Stimulated activated naive B cell treated with anti-CD40 and anti-IgM and Interleukin-4, amounts not matched to agents 10 μg/mL and 1 μg/mL and 100 μg/mL, for 72 hours (primary cell): ENCODE measurements at regions not wholly inside any gene's neighbourhood (a gene's known extent, or its start where the extent isn't known, plus 50 kb on each side); places are given as distances from the start of the nearest gene placed in this dataset.

Source experiments
- ATAC-seq, 2 donors: fragments of 150-1000 bp; cut with Tn5 transposase; replicated peaks; 2 replicates each; pipeline ENCODE4 v1.10.0; 2021; ENCODE audit warnings: moderate library complexity in 1 of 2
- DNase-seq: peaks from one replicate; pipeline ENCODE4 v3.0.0; 2021
- H3K27ac Mint-ChIP-seq: one replicate; pipeline ENCODE4 v1.8.0; 2022; ENCODE audit warnings: mild to moderate bottlenecking, mixed read lengths
- H3K27me3 Mint-ChIP-seq, 2 donors: one replicate each; pipeline ENCODE4 v1.8.0; 2022; ENCODE audit warnings: mixed read lengths in 2 of 2
- H3K36me3 Mint-ChIP-seq, 2 donors: one replicate each; pipeline ENCODE4 v1.8.0; 2022; ENCODE audit warnings: mixed read lengths in 2 of 2, mild to moderate bottlenecking in 1 of 2
- H3K4me1 Mint-ChIP-seq, 2 donors: one replicate each; pipeline ENCODE4 v1.8.0; 2022; ENCODE audit warnings: mixed read lengths in 2 of 2, mild to moderate bottlenecking in 1 of 2
- H3K4me3 Mint-ChIP-seq, 2 donors: one replicate each; pipeline ENCODE4 v1.8.0; 2022; ENCODE audit warnings: mild to moderate bottlenecking in 2 of 2, mixed read lengths in 2 of 2, moderate library complexity in 1 of 2
- H3K9me3 Mint-ChIP-seq, 2 donors: one replicate each; pipeline ENCODE4 v1.8.0; 2022; ENCODE audit warnings: mixed read lengths in 2 of 2, mild to moderate bottlenecking in 1 of 2

DNA sequence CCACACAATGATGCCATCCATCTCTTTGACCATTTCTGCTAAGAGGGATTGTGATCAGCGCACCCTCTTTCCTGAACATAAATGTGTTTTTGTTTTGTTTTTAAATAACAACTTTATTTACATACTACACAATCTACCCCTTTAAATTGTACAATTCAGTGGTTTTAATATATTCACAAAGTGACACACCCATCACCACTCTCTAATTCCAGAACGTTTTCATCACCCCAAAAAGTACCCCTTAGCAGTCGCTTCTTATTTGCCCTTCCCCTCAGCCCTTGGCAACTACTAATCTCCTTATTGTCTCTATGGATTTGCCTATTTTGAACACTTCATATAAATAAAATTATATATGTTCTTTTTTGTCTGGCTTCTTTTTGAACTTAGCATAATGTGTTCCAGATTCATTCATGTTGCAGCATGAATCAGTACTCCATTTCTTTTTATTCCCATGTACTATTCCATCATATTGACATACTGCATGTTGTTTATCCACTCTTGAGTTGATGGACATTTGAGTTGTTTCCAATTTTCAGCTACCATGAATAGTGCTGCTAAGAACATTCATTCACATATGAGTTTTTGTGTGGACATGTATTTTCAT lies 150.9 kb upstream of the NABP1 start:
- no peaks in the 10 kb centered on the region for H3K36me3 Mint-ChIP-seq
- DNase-seq (no peak), ATAC-seq (no peak)
- no peaks in the 10 kb centered on the region for H3K27me3 Mint-ChIP-seq
- H3K4me3 Mint-ChIP-seq, result no peak overlapping the region
- H3K4me1 Mint-ChIP-seq, result no peaks in the 10 kb centered on the region
- no peaks in the 10 kb centered on the region for H3K9me3 Mint-ChIP-seq
- H3K27ac Mint-ChIP-seq, result no peak overlapping the region

DNA sequence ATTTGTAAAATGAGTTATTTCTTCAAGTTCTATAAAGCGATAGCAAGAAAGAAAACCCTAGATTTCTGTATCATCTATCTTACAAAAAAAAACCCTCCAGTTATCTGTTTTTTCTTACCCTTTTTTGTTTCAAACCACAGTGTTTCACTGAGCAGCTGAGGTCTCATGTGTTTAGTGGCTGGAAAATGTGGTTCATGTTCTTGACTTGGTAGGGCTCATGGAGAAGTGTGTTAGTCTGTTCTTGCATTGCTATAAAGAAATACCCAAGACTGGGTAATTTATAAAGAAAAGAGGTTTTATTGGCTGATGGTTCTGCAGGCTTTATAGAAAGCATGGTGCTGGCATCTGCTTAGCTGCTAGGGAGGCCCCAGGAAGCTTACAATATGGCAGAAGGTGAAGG lies 147.3 kb upstream of the NABP1 start:
- H3K36me3 Mint-ChIP-seq, result no peaks in the 10 kb centered on the region
- no peaks in the 10 kb centered on the region for H3K9me3 Mint-ChIP-seq
- no peaks in the 10 kb centered on the region for H3K4me1 Mint-ChIP-seq
- DNase-seq (no peak), ATAC-seq (peak in 1 of 2 donors; percentile 42)
- H3K27me3 Mint-ChIP-seq, result no peaks in the 10 kb centered on the region
- no peak overlapping the region for H3K4me3 Mint-ChIP-seq
- H3K27ac Mint-ChIP-seq, result no peak overlapping the region

DNA sequence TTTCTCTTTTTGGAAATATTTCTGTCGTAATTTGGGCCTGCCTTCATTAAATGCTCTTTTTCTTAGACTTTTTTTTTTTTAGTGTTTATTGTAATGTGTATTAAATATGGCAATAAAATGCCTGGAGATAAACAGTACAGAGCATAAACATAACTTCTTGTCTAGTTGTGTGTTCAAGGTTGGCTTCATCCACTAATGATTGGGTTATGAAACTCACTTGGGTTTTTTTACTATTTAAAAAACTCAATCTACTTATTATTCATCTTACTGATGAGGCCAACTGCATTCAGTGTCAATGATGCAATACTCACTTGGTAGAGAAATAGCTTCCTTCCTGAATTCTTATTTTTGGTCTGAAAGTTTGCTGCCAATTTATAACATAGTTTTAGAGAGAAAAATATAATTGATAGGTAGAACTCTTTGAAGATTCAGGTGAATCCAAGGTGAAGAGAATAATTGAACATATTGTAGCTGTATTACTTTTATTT lies 144.2 kb upstream of the NABP1 start:
- H3K4me1 Mint-ChIP-seq, result no peaks in the 10 kb centered on the region

GRCh38 chr2:191537921-191538320 lies 140.0 kb upstream of the NABP1 start:
- no peak for DNase-seq
- Mint-ChIP-seq H3K27me3 (peaks cover 0 to 5% of the 10 kb centered on the region in 2 donors), H3K36me3 (no peaks in the 10 kb centered on the region), H3K27ac (no peak overlapping the region), H3K4me3 (no peak overlapping the region), H3K4me1 (peaks cover 0 to 4% of the 10 kb centered on the region in 2 donors), H3K9me3 (no peaks in the 10 kb centered on the region)
- ATAC-seq, result no peak

More for the DNA sequence above, 144.2 kb upstream of the NABP1 start:
- Mint-ChIP-seq H3K4me3 (no peak overlapping the region), H3K27ac (no peak overlapping the region), H3K27me3 (peaks cover 0 to 5% of the 10 kb centered on the region in 2 donors), H3K36me3 (no peaks in the 10 kb centered on the region), H3K9me3 (no peaks in the 10 kb centered on the region)
- ATAC-seq (no peak), DNase-seq (no peak)

DNA sequence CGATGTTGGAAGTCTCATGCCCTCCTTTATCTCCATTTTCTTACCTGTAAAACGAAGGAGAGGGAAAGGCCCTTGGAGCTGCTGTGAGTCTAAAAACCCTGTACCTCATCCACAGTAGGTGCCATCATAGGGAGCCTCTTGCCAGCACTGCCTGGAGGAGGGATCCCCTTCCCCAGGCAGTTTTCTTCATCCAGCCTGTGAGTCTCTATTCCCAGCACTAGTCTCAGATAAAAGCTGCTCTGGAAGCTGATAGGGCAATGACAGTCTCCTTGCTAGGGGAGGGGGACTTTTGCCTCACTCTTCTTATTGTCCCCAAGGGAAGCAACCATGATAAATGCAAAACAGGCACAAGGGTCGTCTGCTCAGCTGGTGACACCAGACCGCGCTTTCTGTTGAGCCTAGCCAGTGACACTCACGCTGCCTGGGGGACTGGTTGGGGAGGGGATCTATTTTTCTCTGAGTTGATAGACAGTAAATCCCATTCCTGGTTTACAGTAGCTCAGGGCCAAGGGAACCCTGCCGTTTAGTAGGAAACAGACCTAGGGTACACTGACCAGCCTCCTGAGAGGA lies 139.5 kb upstream of the NABP1 start:
- Mint-ChIP-seq H3K27ac (no peak overlapping the region), H3K4me3 (no peak overlapping the region), H3K9me3 (no peaks in the 10 kb centered on the region), H3K36me3 (no peaks in the 10 kb centered on the region), H3K27me3 (peaks cover 0 to 5% of the 10 kb centered on the region in 2 donors), H3K4me1 (peaks cover 0 to 4% of the 10 kb centered on the region in 2 donors)
- ATAC-seq (no peak), DNase-seq (no peak)

DNA sequence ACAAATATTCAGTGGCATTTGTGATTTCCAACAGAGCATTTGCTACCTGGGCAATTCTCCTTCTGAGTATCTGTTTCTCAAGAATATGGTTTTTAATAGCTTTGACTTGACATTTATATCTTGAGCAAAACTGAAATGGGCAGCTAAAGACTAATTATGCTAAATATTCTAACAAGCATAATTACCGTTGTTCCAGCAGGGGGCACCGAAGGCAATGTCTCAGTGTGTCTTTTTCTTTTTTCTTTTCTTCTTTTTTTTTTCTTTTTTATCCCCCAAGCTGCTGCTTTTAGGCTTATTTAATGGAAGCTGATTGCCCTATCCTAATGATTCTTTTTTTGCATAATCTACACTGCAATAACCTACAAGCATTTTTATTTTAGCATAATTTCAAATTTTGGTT lies 138.9 kb upstream of the NABP1 start:
- Mint-ChIP-seq H3K9me3 (no peaks in the 10 kb centered on the region), H3K4me3 (no peak overlapping the region)
- DNase-seq, result no peak

GRCh38 chr2:191540681-191541080 lies 137.3 kb upstream of the NABP1 start:
- ATAC-seq (no peak), DNase-seq (no peak)
- peaks cover 0 to 5% of the 10 kb centered on the region in 2 donors for H3K27me3 Mint-ChIP-seq
- peaks cover 3 to 9% of the 10 kb centered on the region in 2 donors for H3K9me3 Mint-ChIP-seq
- H3K36me3 Mint-ChIP-seq, result no peaks in the 10 kb centered on the region
- no peak overlapping the region for H3K27ac Mint-ChIP-seq
- H3K4me1 Mint-ChIP-seq, result peaks cover 0 to 4% of the 10 kb centered on the region in 2 donors
- H3K4me3 Mint-ChIP-seq, result no peak overlapping the region

More for the DNA sequence above, 138.9 kb upstream of the NABP1 start:
- H3K27me3 Mint-ChIP-seq, result peaks cover 0 to 5% of the 10 kb centered on the region in 2 donors
- H3K27ac Mint-ChIP-seq, result no peak overlapping the region
- peak in 1 of 2 donors; percentile 31 for ATAC-seq
- no peaks in the 10 kb centered on the region for H3K36me3 Mint-ChIP-seq
- peaks cover 0 to 4% of the 10 kb centered on the region in 2 donors for H3K4me1 Mint-ChIP-seq

DNA sequence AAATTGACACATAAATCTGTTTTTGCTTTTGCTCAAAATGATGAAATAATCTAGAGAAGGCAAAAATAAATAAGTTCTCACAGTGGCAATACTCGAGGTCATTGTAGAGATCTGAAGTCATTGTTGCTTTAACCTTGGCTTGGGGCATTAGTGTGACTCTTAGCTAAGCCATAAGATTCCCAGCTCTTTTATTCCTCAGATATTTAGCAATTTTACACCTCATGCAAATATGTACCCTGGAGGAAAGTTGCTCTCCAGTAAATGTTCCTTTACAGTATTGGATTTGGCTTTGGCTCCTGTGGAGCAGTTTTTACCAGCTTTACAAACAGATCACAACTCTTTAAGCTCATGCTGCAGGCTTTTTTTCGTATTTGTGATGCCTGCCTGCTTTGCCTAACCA lies 134.2 kb upstream of the NABP1 start:
- H3K9me3 Mint-ChIP-seq, result peaks cover 3 to 9% of the 10 kb centered on the region in 2 donors
- peaks cover 0 to 4% of the 10 kb centered on the region in 2 donors for H3K4me1 Mint-ChIP-seq
- no peak overlapping the region for H3K27ac Mint-ChIP-seq
- peaks cover 0 to 3% of the 10 kb centered on the region in 2 donors for H3K36me3 Mint-ChIP-seq
- H3K4me3 Mint-ChIP-seq, result no peak overlapping the region
- no peak for ATAC-seq
- H3K27me3 Mint-ChIP-seq, result no peaks in the 10 kb centered on the region
- DNase-seq, result no peak

GRCh38 chr2:191544461-191545062 lies 133.4 kb upstream of the NABP1 start:
- Mint-ChIP-seq H3K4me1 (no peaks in the 10 kb centered on the region), H3K36me3 (peaks cover 0 to 3% of the 10 kb centered on the region in 2 donors), H3K27ac (no peak overlapping the region), H3K4me3 (no peak overlapping the region), H3K9me3 (peaks cover 3 to 9% of the 10 kb centered on the region in 2 donors), H3K27me3 (no peaks in the 10 kb centered on the region)
- no peak for DNase-seq
- no peak for ATAC-seq

DNA sequence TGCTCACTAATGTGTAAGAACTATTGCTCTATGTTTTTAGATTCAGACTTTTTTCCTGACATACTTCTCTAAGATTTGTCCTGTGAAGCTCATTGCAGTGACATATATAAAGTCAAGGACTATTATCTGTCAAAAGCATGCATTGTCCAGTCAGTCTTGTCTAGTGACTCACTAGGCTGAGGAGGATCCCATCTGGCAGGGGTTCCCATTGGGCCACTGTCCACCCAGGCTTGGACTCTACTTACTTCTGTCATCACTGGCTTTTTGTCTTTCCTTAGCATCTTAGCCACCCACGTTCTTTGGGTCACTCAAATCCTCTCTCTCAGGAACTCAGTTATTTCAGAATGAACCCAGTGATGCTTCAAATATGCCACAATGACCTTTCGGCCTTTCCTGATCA lies 132.6 kb upstream of the NABP1 start:
- ATAC-seq (no peak), DNase-seq (no peak)
- no peak overlapping the region for H3K27ac Mint-ChIP-seq
- H3K4me3 Mint-ChIP-seq, result no peak overlapping the region
- H3K4me1 Mint-ChIP-seq, result no peaks in the 10 kb centered on the region
- no peaks in the 10 kb centered on the region for H3K27me3 Mint-ChIP-seq
- peaks cover 0 to 3% of the 10 kb centered on the region in 2 donors for H3K36me3 Mint-ChIP-seq
- peaks cover 3 to 9% of the 10 kb centered on the region in 2 donors for H3K9me3 Mint-ChIP-seq

DNA sequence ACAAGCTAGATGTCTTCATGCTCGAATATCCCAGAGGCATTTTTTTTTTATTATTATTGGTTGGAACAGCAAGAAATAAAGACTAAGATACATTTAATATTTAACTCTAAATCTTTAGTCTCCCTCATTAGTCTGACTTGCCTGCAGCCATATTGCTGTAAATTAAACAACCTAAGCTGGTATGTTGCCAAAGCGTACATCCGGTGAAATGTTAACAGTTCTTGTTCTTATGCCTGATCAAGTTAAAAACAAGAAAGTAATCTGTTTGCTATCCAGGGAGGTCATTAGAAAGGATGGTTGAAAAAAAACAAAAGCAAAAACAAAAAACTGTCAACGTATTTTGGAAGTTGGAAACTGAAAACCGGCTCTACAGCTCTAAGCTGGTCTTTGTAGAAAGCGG lies 125.9 kb upstream of the NABP1 start:
- H3K4me3 Mint-ChIP-seq, result no peak overlapping the region
- H3K9me3 Mint-ChIP-seq, result no peaks in the 10 kb centered on the region
- ATAC-seq (no peak), DNase-seq (no peak)
- no peak overlapping the region for H3K27ac Mint-ChIP-seq
- H3K36me3 Mint-ChIP-seq, result no peaks in the 10 kb centered on the region
- peaks cover 2 to 5% of the 10 kb centered on the region in 2 donors for H3K4me1 Mint-ChIP-seq
- H3K27me3 Mint-ChIP-seq, result peaks cover 0 to 3% of the 10 kb centered on the region in 2 donors

DNA sequence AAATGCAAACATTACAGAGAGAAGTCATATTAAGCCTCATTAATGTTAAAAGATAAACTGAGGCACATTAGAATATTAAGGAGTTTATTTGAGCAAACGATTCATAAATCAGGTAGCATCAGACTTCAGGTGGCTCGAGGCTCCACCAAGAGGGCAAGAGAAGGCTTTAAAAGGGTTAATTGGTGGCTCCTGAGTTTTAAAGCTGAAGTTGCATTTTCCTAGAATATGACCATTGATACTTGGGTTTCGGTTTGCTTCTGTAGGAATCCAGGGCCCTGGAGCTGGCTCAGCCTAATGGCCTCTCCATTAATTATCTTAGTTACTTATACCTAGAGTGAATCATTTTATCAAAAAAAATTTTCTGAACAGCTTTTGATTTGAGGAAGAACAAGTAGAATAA lies 123.7 kb upstream of the NABP1 start:
- Mint-ChIP-seq H3K36me3 (no peaks in the 10 kb centered on the region), H3K27me3 (peaks cover 0 to 3% of the 10 kb centered on the region in 2 donors), H3K9me3 (no peaks in the 10 kb centered on the region), H3K27ac (no peak overlapping the region), H3K4me1 (peaks cover 2 to 5% of the 10 kb centered on the region in 2 donors), H3K4me3 (no peak overlapping the region)
- no peak for ATAC-seq
- no peak for DNase-seq

GRCh38 chr2:191555092-191555742 lies 122.7 kb upstream of the NABP1 start:
- H3K27me3 Mint-ChIP-seq, result peaks cover 0 to 3% of the 10 kb centered on the region in 2 donors
- H3K36me3 Mint-ChIP-seq, result no peaks in the 10 kb centered on the region
- H3K27ac Mint-ChIP-seq, result no peak overlapping the region
- peak; percentile 63 for DNase-seq
- ATAC-seq, result peak; percentile 95 to 98
- no peaks in the 10 kb centered on the region for H3K9me3 Mint-ChIP-seq
- peaks cover 2 to 5% of the 10 kb centered on the region in 2 donors for H3K4me1 Mint-ChIP-seq
- no peak overlapping the region for H3K4me3 Mint-ChIP-seq

DNA sequence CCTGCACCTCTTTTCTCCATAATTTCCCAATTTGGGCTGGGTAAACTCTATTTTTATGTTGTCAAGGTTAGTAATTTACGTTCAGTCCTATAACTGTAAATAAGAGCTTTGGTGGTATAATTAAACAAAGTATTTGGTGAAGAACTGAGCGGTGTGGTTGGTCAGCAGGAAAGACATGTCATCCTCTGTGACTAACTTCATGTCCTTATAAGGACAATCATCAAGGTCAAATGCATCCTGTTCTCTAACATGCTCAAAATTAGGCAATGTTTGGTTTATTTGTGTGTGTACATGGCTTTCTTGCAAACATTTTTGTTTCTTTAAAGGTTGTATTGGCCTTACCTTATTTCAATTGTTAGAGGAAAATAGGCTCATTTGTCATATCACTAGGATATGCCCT lies 121.5 kb upstream of the NABP1 start:
- H3K9me3 Mint-ChIP-seq, result no peaks in the 10 kb centered on the region
- DNase-seq (no peak), ATAC-seq (no peak)
- peaks cover 2 to 5% of the 10 kb centered on the region in 2 donors for H3K4me1 Mint-ChIP-seq
- H3K27me3 Mint-ChIP-seq, result peaks cover 0 to 3% of the 10 kb centered on the region in 2 donors
- no peak overlapping the region for H3K4me3 Mint-ChIP-seq
- no peaks in the 10 kb centered on the region for H3K36me3 Mint-ChIP-seq
- H3K27ac Mint-ChIP-seq, result no peak overlapping the region
